Karpas-422 (cell line): ENCODE measurements at regions not wholly inside any gene's neighbourhood (a gene's known extent, or its start where the extent isn't known, plus 50 kb on each side); places are given as distances from the start of the nearest gene placed in this dataset.
"Not testable (repeated sequence)": the region's sequence is repeated elsewhere in the genome, so short reads cannot be mapped to it uniquely, and the experiment has no call there.

ENCODE experiments used
- DNase-seq: peaks from one replicate; pipeline ENCODE4 v3.0.0-alpha.2; 2015
- H2AFZ ChIP-seq: fragments of 200-600 bp; sonication (generic); 2 replicates; pipeline ENCODE4 v1.6.1; 2014; ENCODE audit warnings: antibody characterized with exemption, low read length, mixed read lengths
- H3K27ac ChIP-seq: fragments of 200-600 bp; sonication (generic); 2 replicates; pipeline ENCODE4 v1.5.1; 2014; ENCODE audit warnings: mild to moderate bottlenecking, low read length, moderate library complexity
- H3K27me3 ChIP-seq: fragments of 200-600 bp; sonication (generic); 2 replicates; pipeline ENCODE4 v1.6.1; 2014; ENCODE audit warnings: low read length, mixed read lengths
- H3K36me3 ChIP-seq: fragments of 200-600 bp; sonication (generic); 2 replicates; pipeline ENCODE4 v1.6.1; 2014; ENCODE audit warnings: low read length, mixed read lengths; ENCODE audit not compliant: insufficient read depth
- H3K4me1 ChIP-seq: fragments of 200-600 bp; sonication (generic); 2 replicates; pipeline ENCODE4 v1.6.1; 2014; ENCODE audit warnings: mild to moderate bottlenecking, low read length, mixed read lengths
- H3K4me2 ChIP-seq: fragments of 200-600 bp; sonication (generic); 2 replicates; pipeline ENCODE4 v1.6.1; 2014; ENCODE audit warnings: low read length, low read depth, mild to moderate bottlenecking; ENCODE audit not compliant: poor library complexity, severe bottlenecking
- H3K4me3 ChIP-seq: fragments of 200-600 bp; sonication (generic); 2 replicates; pipeline ENCODE4 v1.5.1; 2014; ENCODE audit warnings: mild to moderate bottlenecking, antibody characterized with exemption, low read length, mixed read lengths
- H3K79me2 ChIP-seq: fragments of 200-600 bp; sonication (generic); 2 replicates; pipeline ENCODE4 v1.6.1; 2014; ENCODE audit warnings: mild to moderate bottlenecking, low read length, mixed read lengths
- H3K9ac ChIP-seq: fragments of 200-600 bp; sonication (generic); 2 replicates; pipeline ENCODE4 v1.6.0; 2014; ENCODE audit warnings: low read length
- H3K9me2 ChIP-seq: fragments of 200-600 bp; sonication (generic), shearing (Covaris generic); replicated peaks from 2 replicates; pipeline ENCODE4 v1.6.0; 2014; ENCODE audit warnings: mild to moderate bottlenecking, low read length, moderate library complexity; ENCODE audit not compliant: insufficient read depth
- H3K9me3 ChIP-seq: fragments of 300-700, 200-600 bp; sonication (generic); 2 replicates; pipeline ENCODE4 v1.6.1; 2014; ENCODE audit warnings: low read length, mixed read lengths
- H4K20me1 ChIP-seq: fragments of 200-600 bp; sonication (generic); 2 replicates; pipeline ENCODE4 v1.6.1; 2014; ENCODE audit warnings: mild to moderate bottlenecking, antibody characterized with exemption, low read length, low read depth; ENCODE audit not compliant: insufficient read depth

DNA sequence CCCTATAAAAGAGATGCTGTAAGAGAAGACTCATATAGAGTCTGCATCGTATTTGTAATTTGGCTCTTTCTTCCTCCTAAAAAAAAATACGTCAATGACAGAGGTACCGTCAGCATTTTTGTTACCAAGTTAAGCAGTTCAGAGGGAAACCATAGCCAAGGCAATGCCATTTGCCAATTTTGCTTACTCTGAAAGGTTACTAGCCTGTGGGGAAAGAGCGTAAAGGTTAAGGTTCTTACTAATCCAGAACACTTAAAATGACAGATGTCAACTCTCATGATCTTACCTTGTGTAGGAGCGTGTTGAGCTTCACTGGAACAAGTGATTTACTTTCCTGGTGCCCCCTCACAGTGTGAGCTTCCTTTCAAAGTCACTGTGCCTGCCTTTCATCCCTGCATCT is 119.4 kb upstream of the SPATA31A3 start:
- H3K79me2 ChIP-seq, H3K9me2 ChIP-seq, DNase-seq, H3K36me3 ChIP-seq, H3K27me3 ChIP-seq, H4K20me1 ChIP-seq, H3K27ac ChIP-seq, H3K4me2 ChIP-seq, H3K4me1 ChIP-seq, H3K9me3 ChIP-seq, H2AFZ ChIP-seq, H3K9ac ChIP-seq, H3K4me3 ChIP-seq: not testable (repeated sequence)

DNA sequence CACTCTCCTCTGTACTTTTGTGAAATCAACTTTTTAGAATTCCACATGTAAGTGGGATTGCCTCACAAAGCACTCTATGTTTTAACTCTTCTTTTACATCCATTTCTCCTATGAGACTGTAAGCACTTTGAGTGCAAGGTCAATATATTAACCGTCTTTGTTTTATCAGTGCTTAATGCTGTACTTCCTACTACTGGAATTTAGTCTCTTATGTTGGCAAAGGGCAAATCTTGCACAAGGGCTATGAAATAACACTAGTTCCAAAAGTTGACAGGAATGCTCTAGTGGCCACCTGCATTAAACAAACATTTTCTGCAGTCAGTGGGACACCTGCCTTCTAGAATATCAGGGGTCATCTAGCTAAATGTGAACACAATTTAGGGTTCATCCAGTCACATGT is 117.5 kb upstream of the SPATA31A3 start:
- DNase-seq, H3K4me3 ChIP-seq, H3K9me3 ChIP-seq, H3K4me2 ChIP-seq, H3K79me2 ChIP-seq, H3K9me2 ChIP-seq, H3K36me3 ChIP-seq, H3K27me3 ChIP-seq, H3K9ac ChIP-seq, H4K20me1 ChIP-seq, H3K4me1 ChIP-seq, H2AFZ ChIP-seq, H3K27ac ChIP-seq: not testable (repeated sequence)

DNA sequence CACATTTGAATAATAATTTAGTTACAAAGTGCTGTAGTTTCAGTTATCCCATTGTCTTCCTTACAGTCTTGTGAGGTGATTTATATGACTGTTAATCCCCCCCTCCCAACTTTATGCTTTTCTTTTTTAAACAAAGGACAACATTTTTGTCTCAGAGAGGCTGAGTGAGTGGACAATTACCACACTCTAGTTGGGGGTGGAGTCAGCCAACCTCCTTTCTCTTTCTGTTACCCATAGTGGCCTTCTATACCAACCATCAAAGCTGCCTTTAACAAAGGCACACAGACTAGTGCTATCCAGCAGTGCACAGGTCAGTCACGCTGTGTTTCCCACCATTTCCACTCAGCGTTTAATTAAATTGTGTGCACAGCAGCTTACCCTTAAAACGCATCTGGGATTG is 114.3 kb upstream of the SPATA31A3 start:
- H3K4me2 ChIP-seq, H3K79me2 ChIP-seq, H3K27me3 ChIP-seq, H3K9me3 ChIP-seq, H3K27ac ChIP-seq, DNase-seq, H3K9ac ChIP-seq, H3K4me3 ChIP-seq, H2AFZ ChIP-seq, H3K4me1 ChIP-seq, H3K9me2 ChIP-seq, H3K36me3 ChIP-seq, H4K20me1 ChIP-seq: not testable (repeated sequence)

DNA sequence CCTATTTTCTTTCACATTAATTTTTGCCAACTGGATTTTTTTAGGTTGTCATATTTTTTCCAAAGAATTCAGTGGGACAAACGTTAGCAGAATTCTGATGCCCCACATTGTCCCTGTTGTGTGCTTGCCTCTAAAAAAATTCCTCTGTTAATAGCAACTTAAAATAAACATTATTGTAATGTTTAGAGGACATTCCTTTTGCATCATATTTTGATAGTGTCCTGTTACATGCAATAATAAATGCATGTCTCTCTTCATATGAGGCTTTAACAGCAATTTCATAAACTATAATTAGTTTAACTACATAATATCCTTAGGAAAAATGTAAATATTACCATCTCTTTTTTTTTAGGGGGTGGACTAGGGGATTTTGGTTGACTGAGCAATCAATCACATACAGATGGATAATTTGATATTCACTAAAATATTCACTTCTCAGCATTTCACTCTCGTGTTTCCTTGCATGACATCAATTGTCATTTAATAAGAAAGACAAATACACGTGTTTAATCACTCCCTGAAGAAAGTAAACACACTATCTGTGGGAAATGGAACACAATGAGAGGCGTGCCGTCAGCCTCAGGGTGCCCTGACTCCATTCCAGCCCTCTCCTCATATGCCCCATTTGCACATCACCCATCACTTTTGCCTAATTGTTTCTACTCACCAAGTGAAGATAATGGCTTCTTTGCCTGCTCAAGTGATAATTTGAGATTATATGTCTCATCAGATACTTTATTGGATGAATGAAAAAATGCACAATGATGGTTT is 110.3 kb upstream of the SPATA31A3 start:
- not testable (repeated sequence) for H3K9me3 ChIP-seq, H4K20me1 ChIP-seq, H3K4me1 ChIP-seq, H3K9ac ChIP-seq, DNase-seq, H3K79me2 ChIP-seq, H3K9me2 ChIP-seq, H3K4me2 ChIP-seq, H3K4me3 ChIP-seq, H3K27me3 ChIP-seq, H3K36me3 ChIP-seq, H3K27ac ChIP-seq, H2AFZ ChIP-seq

DNA sequence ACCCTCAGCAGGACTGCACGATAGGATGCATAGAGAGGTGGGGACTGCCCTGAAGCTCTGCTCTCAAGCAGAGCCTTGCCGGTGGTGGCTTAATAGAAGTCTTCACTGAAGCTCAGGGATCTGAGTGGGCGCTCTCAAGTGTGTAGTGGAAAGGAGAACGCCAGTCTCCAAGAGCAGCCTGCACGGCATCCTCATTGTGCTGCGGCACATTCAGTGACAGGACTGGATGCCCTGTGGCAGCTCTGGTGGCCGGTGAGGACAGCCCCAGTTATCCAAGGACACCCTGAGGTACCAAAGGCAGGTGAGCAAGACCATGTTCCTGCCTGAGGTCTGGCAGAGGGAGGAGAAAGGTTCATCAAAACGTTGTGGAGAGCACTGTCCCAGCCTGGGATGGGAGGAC is 98.8 kb upstream of the SPATA31A3 start:
- H3K4me1 ChIP-seq, H3K4me3 ChIP-seq, H3K36me3 ChIP-seq, H2AFZ ChIP-seq, H3K9ac ChIP-seq, H3K4me2 ChIP-seq, H3K9me2 ChIP-seq, H3K27ac ChIP-seq, H4K20me1 ChIP-seq, H3K79me2 ChIP-seq, H3K9me3 ChIP-seq, H3K27me3 ChIP-seq, DNase-seq: not testable (repeated sequence)

DNA sequence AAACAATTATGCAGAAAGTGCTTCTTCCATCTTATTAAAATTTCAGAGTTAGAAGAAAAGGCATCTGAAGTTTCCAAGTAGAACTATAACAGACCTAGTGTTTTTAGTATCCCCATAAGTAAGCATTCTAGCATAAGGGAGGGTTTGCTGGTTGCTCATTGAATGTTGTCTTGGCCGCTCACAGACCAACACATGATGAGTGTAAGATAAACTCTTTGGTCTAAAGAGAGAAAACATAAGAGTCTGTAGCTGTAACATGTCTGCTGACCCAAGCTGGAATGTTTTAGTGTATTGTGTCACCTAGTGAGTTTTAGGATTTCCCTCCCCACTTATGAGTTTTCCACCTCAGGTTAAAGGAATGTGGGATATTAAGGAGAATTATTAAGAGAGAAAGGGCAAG is 94.5 kb upstream of the SPATA31A3 start:
- not testable (repeated sequence) for H3K9ac ChIP-seq, H3K4me1 ChIP-seq, H3K4me2 ChIP-seq, DNase-seq, H3K4me3 ChIP-seq, H3K36me3 ChIP-seq, H4K20me1 ChIP-seq, H3K27me3 ChIP-seq, H2AFZ ChIP-seq, H3K79me2 ChIP-seq, H3K9me2 ChIP-seq, H3K27ac ChIP-seq, H3K9me3 ChIP-seq

DNA sequence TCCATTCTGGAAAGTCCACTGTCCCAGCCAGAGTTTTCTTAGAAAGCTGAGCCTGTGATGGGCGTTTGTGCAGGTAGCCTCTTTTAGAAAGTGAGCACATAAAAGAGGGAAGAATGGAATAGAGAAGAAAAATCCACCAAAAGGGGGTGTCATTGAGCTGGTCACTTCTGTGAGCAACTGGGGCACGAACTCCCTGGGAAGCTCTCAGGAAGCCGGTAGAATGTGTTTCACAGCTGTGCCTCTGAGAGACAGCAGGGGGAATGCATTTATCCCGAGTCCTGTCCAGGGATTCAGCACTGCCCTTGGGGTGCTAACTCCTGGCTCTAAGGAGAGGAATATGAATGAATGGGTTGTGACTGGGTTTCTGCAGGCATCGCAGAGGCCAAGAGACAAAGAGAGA is 73.8 kb upstream of the SPATA31A3 start:
- H3K27ac ChIP-seq, H3K9me2 ChIP-seq, H3K4me1 ChIP-seq, H3K4me2 ChIP-seq, H3K27me3 ChIP-seq, H3K4me3 ChIP-seq, H3K79me2 ChIP-seq, H2AFZ ChIP-seq, H3K36me3 ChIP-seq, DNase-seq, H3K9ac ChIP-seq, H4K20me1 ChIP-seq, H3K9me3 ChIP-seq: not testable (repeated sequence)

DNA sequence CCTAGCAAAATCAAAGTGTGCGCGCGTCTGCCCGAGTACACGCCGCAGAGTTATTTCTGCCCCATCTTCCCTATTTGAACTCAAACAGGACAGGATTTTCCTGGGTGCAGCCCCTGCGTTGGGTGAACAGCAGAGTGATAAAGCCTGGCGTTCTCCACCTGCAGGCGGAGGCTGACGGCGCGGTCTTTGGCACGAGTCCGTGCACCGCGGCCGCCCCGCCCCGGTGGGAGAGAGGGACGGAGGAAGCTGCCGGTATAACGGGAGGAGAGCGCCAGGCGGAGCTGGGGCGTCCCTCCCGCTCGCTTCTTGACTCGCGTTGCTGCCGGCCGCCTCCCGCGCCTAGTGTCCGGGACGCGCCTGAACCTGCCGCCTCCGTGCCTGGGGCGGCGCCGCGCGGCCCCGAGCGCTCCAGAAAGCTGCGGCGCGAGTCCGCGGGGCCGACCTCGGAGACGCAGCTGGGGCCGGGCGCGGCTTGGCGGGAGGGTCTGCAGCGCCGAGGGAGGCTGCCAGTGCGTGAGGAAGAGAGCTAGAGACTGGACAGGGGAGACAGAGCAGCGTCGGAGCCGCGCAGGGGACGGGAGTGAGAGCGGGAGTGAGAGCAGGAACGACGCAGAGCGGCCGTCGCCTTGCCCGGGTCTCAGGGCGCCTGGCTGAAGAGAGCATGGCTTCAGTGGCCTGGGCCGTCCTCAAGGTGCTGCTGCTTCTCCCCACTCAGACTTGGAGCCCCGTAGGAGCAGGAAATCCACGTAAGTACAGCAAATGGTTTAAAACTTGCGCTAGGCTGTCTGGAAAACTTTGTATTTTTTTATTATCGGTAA is 66.8 kb upstream of the SPATA31A3 start:
- H3K9me3 ChIP-seq, H3K79me2 ChIP-seq: not testable (repeated sequence)

More for the DNA sequence above, 66.8 kb upstream of the SPATA31A3 start:
- not testable (repeated sequence) for DNase-seq, H4K20me1 ChIP-seq, H3K4me1 ChIP-seq, H3K4me2 ChIP-seq, H3K36me3 ChIP-seq, H3K9ac ChIP-seq, H3K27ac ChIP-seq, H2AFZ ChIP-seq, H3K9me2 ChIP-seq, H3K27me3 ChIP-seq, H3K4me3 ChIP-seq
